Breast epithelium (tissue), 3 donors: ENCODE measurements at regions not wholly inside any gene's neighbourhood (a gene's known extent, or its start where the extent isn't known, plus 50 kb on each side); places are given as distances from the start of the nearest gene placed in this dataset.

ENCODE experiments used
- POLR2A ChIP-seq: fragments of 450-650 bp; IDR thresholded peaks from one replicate; pipeline ENCODE4 v1.6.1; 2016; ENCODE audit warnings: antibody characterized with exemption, mild to moderate bottlenecking, moderate library complexity
- TF ChIP-seq, protein P1 (sequence below), 3 donors: fragments of 450-650 bp; IDR thresholded peaks; one replicate each; pipeline ENCODE4 v1.5.1; 2016 to 2017; ENCODE audit warnings: antibody characterized with exemption in 3 of 3, mild to moderate bottlenecking in 3 of 3, moderate library complexity in 3 of 3

DNA sequence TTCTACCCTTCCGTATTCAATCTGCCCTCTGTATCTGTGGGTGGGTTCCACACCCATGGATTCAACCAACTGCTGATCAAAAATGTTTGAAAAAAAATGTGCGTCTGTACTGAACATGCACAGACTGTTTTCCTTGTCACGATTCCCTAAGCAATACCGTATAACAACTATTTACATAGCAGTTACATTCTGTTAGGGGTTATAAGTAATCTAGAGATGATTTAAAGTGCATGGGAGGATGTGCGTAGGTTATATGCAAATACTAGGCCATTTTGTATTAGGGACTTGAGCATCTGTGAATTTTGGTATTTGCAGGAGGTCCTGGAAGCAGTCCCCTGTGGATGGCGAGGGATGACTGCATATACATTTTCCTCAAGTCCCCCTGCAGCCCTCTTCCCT, 486.9 kb downstream of the PREX1 start:
- TF ChIP-seq, protein P1, sequence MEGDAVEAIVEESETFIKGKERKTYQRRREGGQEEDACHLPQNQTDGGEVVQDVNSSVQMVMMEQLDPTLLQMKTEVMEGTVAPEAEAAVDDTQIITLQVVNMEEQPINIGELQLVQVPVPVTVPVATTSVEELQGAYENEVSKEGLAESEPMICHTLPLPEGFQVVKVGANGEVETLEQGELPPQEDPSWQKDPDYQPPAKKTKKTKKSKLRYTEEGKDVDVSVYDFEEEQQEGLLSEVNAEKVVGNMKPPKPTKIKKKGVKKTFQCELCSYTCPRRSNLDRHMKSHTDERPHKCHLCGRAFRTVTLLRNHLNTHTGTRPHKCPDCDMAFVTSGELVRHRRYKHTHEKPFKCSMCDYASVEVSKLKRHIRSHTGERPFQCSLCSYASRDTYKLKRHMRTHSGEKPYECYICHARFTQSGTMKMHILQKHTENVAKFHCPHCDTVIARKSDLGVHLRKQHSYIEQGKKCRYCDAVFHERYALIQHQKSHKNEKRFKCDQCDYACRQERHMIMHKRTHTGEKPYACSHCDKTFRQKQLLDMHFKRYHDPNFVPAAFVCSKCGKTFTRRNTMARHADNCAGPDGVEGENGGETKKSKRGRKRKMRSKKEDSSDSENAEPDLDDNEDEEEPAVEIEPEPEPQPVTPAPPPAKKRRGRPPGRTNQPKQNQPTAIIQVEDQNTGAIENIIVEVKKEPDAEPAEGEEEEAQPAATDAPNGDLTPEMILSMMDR (IDR thresholded peaks at IDR 0.05): no peak
- TF ChIP-seq POLR2A: no peak
